Vagina (tissue), 2 donors: ENCODE measurements at regions not wholly inside any gene's neighbourhood (a gene's known extent, or its start where the extent isn't known, plus 50 kb on each side); places are given as distances from the start of the nearest gene placed in this dataset.

Experiments
- DNase-seq, 2 donors: peaks; one replicate each; pipeline ENCODE4 v3.0.0-alpha.2; 2017; ENCODE audit errors: extremely low spot score in 2 of 2
- H3K27ac ChIP-seq: fragments of 200-600 bp; sonication (generic); one replicate; pipeline ENCODE4 v1.5.1; 2019
- H3K27me3 ChIP-seq: fragments of 200-600 bp; sonication (generic); one replicate; pipeline ENCODE4 v1.5.1; 2019
- H3K36me3 ChIP-seq, 2 donors: fragments of 200-600 bp; sonication (generic); one replicate each; pipeline ENCODE4 v1.5.1; 2017 to 2019
- H3K4me1 ChIP-seq: fragments of 200-600 bp; sonication (generic); one replicate; pipeline ENCODE4 v1.5.1; 2019
- H3K4me3 ChIP-seq, 2 donors: fragments of 200-600 bp; sonication (generic); 1 replicate in 1 of 2; 2 replicates in 1 of 2; pipeline ENCODE4 v1.5.1; 2016 to 2019
- H3K9me3 ChIP-seq: fragments of 200-600 bp; sonication (generic); one replicate; pipeline ENCODE4 v1.5.1; 2019
- POLR2A ChIP-seq, 2 donors: fragments of 450-650 bp; IDR thresholded peaks; one replicate each; pipeline ENCODE4 v1.6.1; 2017; ENCODE audit warnings: antibody characterized with exemption in 2 of 2, mild to moderate bottlenecking in 2 of 2, moderate library complexity in 2 of 2
- POLR2AphosphoS5 ChIP-seq, 2 donors: sonication (generic); formaldehyde crosslinking; IDR thresholded peaks; one replicate each; pipeline ENCODE4 v1.9.0; 2017; ENCODE audit warnings: antibody characterized with exemption in 2 of 2, mild to moderate bottlenecking in 2 of 2, low read depth in 1 of 2; ENCODE audit not compliant: insufficient read depth in 1 of 2
- intact Hi-C: fragments of 100-400 bp; cut with DNase I; formaldehyde crosslinking; loops from one replicate; pipeline ENCODE4 v1.15.1; 2023
- TF ChIP-seq, protein P1 (sequence below), 3 experiments: fragments of 450-650 bp in 2 of 3; fragments of 200-600 bp in 1 of 3; sonication (generic) in 1 of 3; IDR thresholded peaks; one replicate each; pipeline ENCODE4 v1.5.1; 2017 to 2019; ENCODE audit warnings: antibody characterized with exemption in 3 of 3, mild to moderate bottlenecking in 2 of 3, moderate library complexity in 2 of 3

DNA sequence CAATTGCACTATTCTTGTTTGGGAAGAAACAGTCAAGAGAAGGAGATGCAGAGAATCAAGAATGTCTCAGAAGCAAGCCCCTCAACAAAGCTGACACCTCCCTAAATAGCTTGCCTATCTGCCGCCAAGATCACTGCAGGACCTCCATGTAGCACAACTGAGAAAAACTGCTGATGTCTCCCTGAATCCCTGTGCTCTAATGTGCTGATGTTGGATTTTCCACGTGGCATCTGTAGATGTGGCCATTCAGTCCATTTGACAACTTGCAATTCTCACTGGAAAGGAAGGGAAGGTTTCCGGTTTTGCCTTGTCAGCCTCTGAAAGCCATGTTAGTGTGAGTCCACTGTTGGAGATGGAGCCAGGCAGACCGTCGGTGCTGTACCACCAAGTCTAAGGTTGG is 374.0 kb downstream of the DIRAS2 start:
- H3K27ac ChIP-seq = no peak overlapping the region
- no peaks in the 10 kb centered on the region for H3K4me1 ChIP-seq
- no peak overlapping the region for H3K4me3 ChIP-seq
- H3K9me3 ChIP-seq = no peaks in the 10 kb centered on the region
- H3K36me3 ChIP-seq = no peaks in the 10 kb centered on the region
- DNase-seq = no peak
- no peak for TF ChIP-seq POLR2AphosphoS5 (IDR thresholded peaks at IDR 0.05; ENCODE audit: insufficient read depth in 1 of 2, low read depth in 1 of 2)
- no peak for TF ChIP-seq POLR2A (IDR thresholded peaks at IDR 0.05)
- TF ChIP-seq, protein P1, sequence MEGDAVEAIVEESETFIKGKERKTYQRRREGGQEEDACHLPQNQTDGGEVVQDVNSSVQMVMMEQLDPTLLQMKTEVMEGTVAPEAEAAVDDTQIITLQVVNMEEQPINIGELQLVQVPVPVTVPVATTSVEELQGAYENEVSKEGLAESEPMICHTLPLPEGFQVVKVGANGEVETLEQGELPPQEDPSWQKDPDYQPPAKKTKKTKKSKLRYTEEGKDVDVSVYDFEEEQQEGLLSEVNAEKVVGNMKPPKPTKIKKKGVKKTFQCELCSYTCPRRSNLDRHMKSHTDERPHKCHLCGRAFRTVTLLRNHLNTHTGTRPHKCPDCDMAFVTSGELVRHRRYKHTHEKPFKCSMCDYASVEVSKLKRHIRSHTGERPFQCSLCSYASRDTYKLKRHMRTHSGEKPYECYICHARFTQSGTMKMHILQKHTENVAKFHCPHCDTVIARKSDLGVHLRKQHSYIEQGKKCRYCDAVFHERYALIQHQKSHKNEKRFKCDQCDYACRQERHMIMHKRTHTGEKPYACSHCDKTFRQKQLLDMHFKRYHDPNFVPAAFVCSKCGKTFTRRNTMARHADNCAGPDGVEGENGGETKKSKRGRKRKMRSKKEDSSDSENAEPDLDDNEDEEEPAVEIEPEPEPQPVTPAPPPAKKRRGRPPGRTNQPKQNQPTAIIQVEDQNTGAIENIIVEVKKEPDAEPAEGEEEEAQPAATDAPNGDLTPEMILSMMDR (IDR thresholded peaks at IDR 0.05) = no peak
- intact Hi-C loops = no loop called here
- H3K27me3 ChIP-seq = no peaks in the 10 kb centered on the region

DNA sequence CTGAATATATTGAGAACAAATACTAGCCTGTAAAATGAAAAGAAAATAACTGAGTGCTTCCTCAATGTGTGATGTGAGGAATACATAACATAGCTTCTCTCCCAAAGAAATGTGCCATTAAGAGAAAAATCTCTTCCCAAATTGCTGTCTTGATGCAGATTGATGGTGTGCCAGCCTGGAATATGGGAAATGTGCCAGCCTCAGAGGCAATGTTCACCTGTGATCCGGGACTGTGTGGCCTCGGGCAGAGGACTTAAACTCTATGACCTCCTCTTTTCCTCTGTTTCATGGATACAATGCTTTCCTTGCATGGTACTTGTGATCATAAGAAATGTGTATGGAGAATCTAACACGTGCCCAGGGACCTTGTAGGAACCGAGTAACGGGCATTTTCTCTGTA is 370.9 kb downstream of the DIRAS2 start:
- intact Hi-C loops = no loop called here

DNA sequence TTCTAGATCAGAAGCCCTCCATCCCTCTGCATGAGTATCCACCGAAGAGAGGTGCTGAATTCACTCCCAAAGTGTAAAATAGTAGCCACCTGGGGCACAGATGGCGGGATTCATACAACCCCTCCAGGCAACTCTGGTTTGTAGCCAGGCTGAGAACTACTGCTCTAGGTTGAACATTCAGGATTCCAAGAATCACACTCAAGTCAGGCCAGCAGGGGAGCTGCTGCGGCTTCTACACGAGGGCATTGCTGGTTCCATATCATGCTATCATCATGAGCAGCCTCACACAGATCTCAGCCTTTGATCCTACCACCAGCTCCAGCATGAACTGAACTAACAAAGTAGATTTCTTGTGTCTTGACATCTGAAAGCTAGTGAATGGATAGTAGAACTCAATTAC is 367.9 kb downstream of the DIRAS2 start:
- DNase-seq = no peak

More for the DNA sequence above, 370.9 kb downstream of the DIRAS2 start:
- TF ChIP-seq POLR2A (IDR thresholded peaks at IDR 0.05) (no peak), POLR2AphosphoS5 (IDR thresholded peaks at IDR 0.05; ENCODE audit: insufficient read depth in 1 of 2, low read depth in 1 of 2) (no peak)
- TF ChIP-seq, protein P1 (IDR thresholded peaks at IDR 0.05) = no peak
- Histone ChIP-seq H3K27me3 (no peaks in the 10 kb centered on the region), H3K36me3 (no peaks in the 10 kb centered on the region), H3K27ac (no peak overlapping the region), H3K9me3 (no peaks in the 10 kb centered on the region), H3K4me1 (no peaks in the 10 kb centered on the region), H3K4me3 (no peak overlapping the region)
- DNase-seq = no peak

DNA sequence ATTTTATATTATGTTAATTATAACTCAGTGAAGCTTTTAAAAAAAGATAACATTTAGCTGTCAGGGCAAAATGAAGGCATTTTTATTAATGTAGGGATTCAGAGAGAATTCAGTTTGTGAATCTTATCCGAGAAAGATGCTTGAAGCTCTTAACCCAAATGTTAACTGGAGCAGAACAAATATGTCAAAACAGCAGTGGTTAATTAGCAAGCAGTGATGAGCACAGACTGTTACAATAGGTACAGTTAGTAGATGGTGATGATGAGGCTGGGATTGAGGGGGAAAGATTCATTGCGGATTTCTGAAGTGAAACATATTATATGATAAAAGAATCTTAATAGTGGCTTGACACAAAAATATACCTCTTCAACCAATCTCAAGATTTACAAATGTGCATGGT is 356.7 kb downstream of the DIRAS2 start:
- Histone ChIP-seq H3K27me3 (no peaks in the 10 kb centered on the region), H3K36me3 (no peaks in the 10 kb centered on the region), H3K9me3 (no peaks in the 10 kb centered on the region), H3K4me1 (no peaks in the 10 kb centered on the region), H3K27ac (no peak overlapping the region), H3K4me3 (no peak overlapping the region)
- DNase-seq = no peak
- intact Hi-C loops = no loop called here
- TF ChIP-seq, protein P1 (IDR thresholded peaks at IDR 0.05) = no peak
- no peak for TF ChIP-seq POLR2A (IDR thresholded peaks at IDR 0.05)
- no peak for TF ChIP-seq POLR2AphosphoS5 (IDR thresholded peaks at IDR 0.05; ENCODE audit: insufficient read depth in 1 of 2, low read depth in 1 of 2)

More for the DNA sequence above, 367.9 kb downstream of the DIRAS2 start:
- TF ChIP-seq, protein P1 (IDR thresholded peaks at IDR 0.05) = no peak
- TF ChIP-seq POLR2A (IDR thresholded peaks at IDR 0.05) (no peak), POLR2AphosphoS5 (IDR thresholded peaks at IDR 0.05; ENCODE audit: insufficient read depth in 1 of 2, low read depth in 1 of 2) (no peak)
- Histone ChIP-seq H3K36me3 (no peaks in the 10 kb centered on the region), H3K4me1 (no peaks in the 10 kb centered on the region), H3K9me3 (no peaks in the 10 kb centered on the region), H3K4me3 (no peak overlapping the region), H3K27me3 (no peaks in the 10 kb centered on the region), H3K27ac (no peak overlapping the region)
- intact Hi-C loops = no loop called here

DNA sequence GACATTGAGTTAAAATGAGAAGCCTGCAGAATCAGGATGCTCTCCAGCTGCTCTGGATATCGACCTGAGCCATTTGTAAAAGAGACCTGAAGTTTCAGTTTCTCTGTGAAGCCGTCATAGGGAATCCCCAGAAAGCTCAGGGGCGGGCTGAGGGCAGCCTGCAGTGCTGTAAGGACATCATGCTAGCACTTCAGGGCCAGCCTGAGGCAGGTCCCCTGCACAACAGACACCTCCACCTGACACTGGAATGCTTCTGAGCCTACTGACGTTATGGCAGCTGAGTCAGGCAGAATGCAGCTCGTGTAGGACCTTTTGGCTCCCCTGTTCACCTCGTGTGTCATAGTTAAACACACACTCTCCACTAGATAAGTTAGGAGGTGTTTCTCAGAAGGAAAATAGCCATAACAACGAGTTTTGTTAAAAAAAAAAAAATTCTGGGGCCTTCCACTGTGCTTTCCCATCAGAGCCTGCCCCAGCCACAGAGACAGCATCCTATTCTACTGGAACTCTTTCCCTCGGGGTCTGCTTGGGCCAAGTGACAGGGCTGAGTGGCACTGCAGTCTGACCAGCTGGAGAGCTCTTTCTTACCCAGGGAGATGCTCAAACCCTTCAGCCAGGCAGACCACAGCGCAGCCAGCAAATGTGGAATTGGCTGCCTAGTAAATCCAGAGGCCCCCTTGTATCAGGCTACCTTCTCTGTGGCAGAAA is 354.9 kb downstream of the DIRAS2 start:
- no peak for TF ChIP-seq POLR2AphosphoS5 (IDR thresholded peaks at IDR 0.05; ENCODE audit: insufficient read depth in 1 of 2, low read depth in 1 of 2)
- TF ChIP-seq, protein P1 (IDR thresholded peaks at IDR 0.05) = no peak
- no peak for TF ChIP-seq POLR2A (IDR thresholded peaks at IDR 0.05)
- Histone ChIP-seq H3K27me3 (no peaks in the 10 kb centered on the region), H3K36me3 (no peaks in the 10 kb centered on the region), H3K4me3 (no peak overlapping the region), H3K4me1 (no peaks in the 10 kb centered on the region), H3K27ac (no peak overlapping the region), H3K9me3 (no peaks in the 10 kb centered on the region)
- intact Hi-C loops = no loop called here
- DNase-seq = no peak
